Erythroblast (primary cell): ENCODE measurements at regions not wholly inside any gene's neighbourhood (a gene's known extent, or its start where the extent isn't known, plus 50 kb on each side); places are given as distances from the start of the nearest gene placed in this dataset.

Experiments used
- GATA1 ChIP-seq: IDR thresholded peaks from 2 replicates; pipeline ENCODE4 v1.6.1; 2011; ENCODE audit warnings: low read depth, mild to moderate bottlenecking, control low read depth, low read length, moderate library complexity
- POLR2A ChIP-seq: IDR thresholded peaks from 2 replicates; pipeline ENCODE4 v1.6.1; 2011; ENCODE audit warnings: mild to moderate bottlenecking, low read length

GRCh38 chr2:12567411-12567810 lies 149.3 kb upstream of the TRIB2 start:
- TF ChIP-seq POLR2A (no peak), GATA1 (no peak)
